NCI-H1436 (cell line): ENCODE measurements at regions not wholly inside any gene's neighbourhood (a gene's known extent, or its start where the extent isn't known, plus 50 kb on each side); places are given as distances from the start of the nearest gene placed in this dataset.
"Not testable (repeated sequence)": the region's sequence is repeated elsewhere in the genome, so short reads cannot be mapped to it uniquely, and the experiment has no call there.

Experiments used
- DNase-seq: peaks from one replicate; lab custom pipeline; 2025; lab: John Stamatoyannopoulos, UW

GRCh38 chr17:63293323-63294075 lies 152.6 kb downstream of the CYB561 start:
- DNase-seq: no peak

- no peak for DNase-seq
Observed at GRCh38 chr17:63294776-63295175, 151.3 kb downstream of the CYB561 start.

GRCh38 chr17:63295288-63295687 lies 150.8 kb downstream of the CYB561 start:
- no peak for DNase-seq

GRCh38 chr17:63295839-63296590 lies 150.1 kb downstream of the CYB561 start:
- DNase-seq: no peak

- not testable (repeated sequence) for DNase-seq
Observed at GRCh38 chr17:63298916-63299315, 147.2 kb downstream of the CYB561 start.

- no peak for DNase-seq
Observed at GRCh38 chr17:63304704-63305261, 141.3 kb downstream of the CYB561 start.

- no peak for DNase-seq
Observed at GRCh38 chr17:63305857-63306256, 140.2 kb downstream of the CYB561 start.

- DNase-seq: no peak
Observed at GRCh38 chr17:63306855-63307254, 139.3 kb downstream of the CYB561 start.

GRCh38 chr17:63308272-63308671 lies 137.8 kb downstream of the CYB561 start:
- no peak for DNase-seq

GRCh38 chr17:63309021-63309420 lies 137.1 kb downstream of the CYB561 start:
- DNase-seq: no peak

GRCh38 chr17:63311416-63311937 lies 134.6 kb downstream of the CYB561 start:
- no peak for DNase-seq

GRCh38 chr17:63314761-63315160 lies 131.3 kb downstream of the CYB561 start:
- no peak for DNase-seq

GRCh38 chr17:63316100-63316499 lies 130.0 kb downstream of the CYB561 start:
- no peak for DNase-seq

GRCh38 chr17:63317166-63317840 lies 128.8 kb downstream of the CYB561 start:
- DNase-seq: no peak

- DNase-seq: no peak
Observed at GRCh38 chr17:63325808-63326207, 120.3 kb downstream of the CYB561 start.

- no peak for DNase-seq
Observed at GRCh38 chr17:63329876-63330275, 116.2 kb downstream of the CYB561 start.

- no peak for DNase-seq
Observed at GRCh38 chr17:63331301-63332061, 114.6 kb downstream of the CYB561 start.

GRCh38 chr17:63332286-63332685 lies 113.8 kb downstream of the CYB561 start:
- no peak for DNase-seq

- no peak for DNase-seq
Observed at GRCh38 chr17:63333869-63334268, 112.2 kb downstream of the CYB561 start.

- DNase-seq: no peak
Observed at GRCh38 chr17:63335831-63336230, 110.3 kb downstream of the CYB561 start.

- DNase-seq: no peak
Observed at GRCh38 chr17:63337579-63337978, 108.5 kb downstream of the CYB561 start.

- no peak for DNase-seq
Observed at GRCh38 chr17:63338272-63338671, 107.8 kb downstream of the CYB561 start.
